Nephron progenitor cell (in vitro differentiated cells): ENCODE measurements at regions not wholly inside any gene's neighbourhood (a gene's known extent, or its start where the extent isn't known, plus 50 kb on each side); places are given as distances from the start of the nearest gene placed in this dataset.

ENCODE experiments used
- DNase-seq: peaks from one replicate; pipeline ENCODE4 v3.0.0; 2021
- H3K27ac Mint-ChIP-seq: 2 replicates; pipeline ENCODE4 v1.8.0; 2021; ENCODE audit warnings: mild to moderate bottlenecking, moderate library complexity, mixed read lengths
- H3K27me3 Mint-ChIP-seq: 2 replicates; pipeline ENCODE4 v1.8.0; 2021; ENCODE audit warnings: mild to moderate bottlenecking, low read depth, mixed read lengths; ENCODE audit not compliant: poor library complexity
- H3K36me3 Mint-ChIP-seq: 2 replicates; pipeline ENCODE4 v1.8.0; 2021; ENCODE audit warnings: low read depth, mixed read lengths
- H3K4me1 Mint-ChIP-seq: 2 replicates; pipeline ENCODE4 v1.8.0; 2021; ENCODE audit warnings: mixed read lengths
- H3K4me3 Mint-ChIP-seq: 2 replicates; pipeline ENCODE4 v1.8.0; 2021; ENCODE audit warnings: mild to moderate bottlenecking, moderate library complexity, mixed read lengths
- H3K9me3 Mint-ChIP-seq: 2 replicates; pipeline ENCODE4 v1.8.0; 2021; ENCODE audit warnings: mild to moderate bottlenecking, moderate library complexity, mixed read lengths
- CTCF ChIP-seq: fragments of 200-600 bp; sonication (generic); IDR thresholded peaks from 2 replicates; pipeline ENCODE4 v1.5.0; 2021; ENCODE audit warnings: antibody characterized with exemption

GRCh38 chr5:118548761-118549720 is 439.3 kb downstream of the DTWD2 start:
- no peak overlapping the region for H3K27ac Mint-ChIP-seq
- no peaks in the 10 kb centered on the region for H3K36me3 Mint-ChIP-seq
- H3K9me3 Mint-ChIP-seq: no peaks in the 10 kb centered on the region
- no peaks in the 10 kb centered on the region for H3K27me3 Mint-ChIP-seq
- no peaks in the 10 kb centered on the region for H3K4me1 Mint-ChIP-seq
- H3K4me3 Mint-ChIP-seq: no peak overlapping the region
- TF ChIP-seq CTCF: no peak
- no peak for DNase-seq

GRCh38 chr5:118545470-118545869 is 442.9 kb downstream of the DTWD2 start:
- no peaks in the 10 kb centered on the region for H3K4me1 Mint-ChIP-seq

GRCh38 chr5:118544887-118545449 is 443.4 kb downstream of the DTWD2 start:
- Mint-ChIP-seq H3K9me3 (no peaks in the 10 kb centered on the region), H3K4me3 (no peak overlapping the region), H3K27me3 (no peaks in the 10 kb centered on the region), H3K4me1 (no peaks in the 10 kb centered on the region), H3K36me3 (no peaks in the 10 kb centered on the region), H3K27ac (peak overlapping the region; percentile 31)
- TF ChIP-seq CTCF: no peak
- DNase-seq: no peak

More at GRCh38 chr5:118545470-118545869, 442.9 kb downstream of the DTWD2 start:
- DNase-seq: no peak
- H3K4me3 Mint-ChIP-seq: no peak overlapping the region
- H3K36me3 Mint-ChIP-seq: no peaks in the 10 kb centered on the region
- no peak overlapping the region for H3K27ac Mint-ChIP-seq
- H3K27me3 Mint-ChIP-seq: no peaks in the 10 kb centered on the region
- no peak for TF ChIP-seq CTCF
- H3K9me3 Mint-ChIP-seq: no peaks in the 10 kb centered on the region

GRCh38 chr5:118533923-118534322 is 454.4 kb downstream of the DTWD2 start:
- H3K36me3 Mint-ChIP-seq: no peaks in the 10 kb centered on the region
- no peak for TF ChIP-seq CTCF
- H3K9me3 Mint-ChIP-seq: peaks cover 3% of the 10 kb centered on the region
- H3K27ac Mint-ChIP-seq: no peak overlapping the region
- no peak for DNase-seq
- H3K4me3 Mint-ChIP-seq: no peak overlapping the region
- no peaks in the 10 kb centered on the region for H3K27me3 Mint-ChIP-seq
- H3K4me1 Mint-ChIP-seq: peaks cover 5% of the 10 kb centered on the region

GRCh38 chr5:118533156-118533555 is 455.2 kb downstream of the DTWD2 start:
- Mint-ChIP-seq H3K9me3 (peaks cover 2% of the 10 kb centered on the region), H3K36me3 (no peaks in the 10 kb centered on the region), H3K27me3 (no peaks in the 10 kb centered on the region), H3K4me1 (peaks cover 5% of the 10 kb centered on the region), H3K4me3 (no peak overlapping the region), H3K27ac (no peak overlapping the region)
- TF ChIP-seq CTCF: no peak
- no peak for DNase-seq
